HepG2 (cell line): ENCODE measurements at regions not wholly inside any gene's neighbourhood (a gene's known extent, or its start where the extent isn't known, plus 50 kb on each side); places are given as distances from the start of the nearest gene placed in this dataset.

Experiments
- ATAC-seq: fragments of 200-7000 bp; cut with Tn5 transposase; 3 replicates; pipeline ENCODE4 v1.9.1; 2020; ENCODE audit warnings: mild to moderate bottlenecking, moderate library complexity
- BruUV-seq: library from RNA; stranded (reverse); fragments of 400-500 nt; replicated peaks from 2 replicates; lab custom pipeline; 2021; lab: Mats Ljungman, UMichigan
- CTCF ChIA-PET: fragments of 300-600 bp; formaldehyde crosslinking; extraction: SDS; loops from one replicate; lab custom pipeline; 2021; ENCODE audit warnings: low total read pairs, inconsistent platforms, low intra/inter-chr PET ratio; lab: Yijun Ruan, JAX
- POLR2A ChIA-PET: fragments of 350-600 bp; sonication (Branson Sonifier 250); formaldehyde crosslinking; loops from one replicate; lab custom pipeline; 2020; ENCODE audit warnings: antibody characterized with exemption, inconsistent platforms; lab: Yijun Ruan, JAX
- DNase-seq: peaks from one replicate; pipeline ENCODE4 v3.0.0-alpha.2; 2015; ENCODE audit warnings: low spot score
- FAIRE-seq: peaks from 3 replicates; lab custom pipeline; 2011; peaks lifted over from hg19 to GRCh38; lab: Jason Lieb, UNC
- H2AFZ ChIP-seq: one replicate; pipeline ENCODE4 v1.6.1; 2011; ENCODE audit warnings: low read length, inconsistent platforms
- H3K27ac ChIP-seq: fragments of 300-600 bp; 3 replicates; pipeline ENCODE4 v1.8.0; 2011; ENCODE audit warnings: mixed run types, mild to moderate bottlenecking, mixed read lengths, low read length, inconsistent platforms; ENCODE audit not compliant: insufficient read depth; ENCODE audit errors: extremely low read length
- H3K27me3 ChIP-seq, 2 experiments: fragments of 200-600 bp in 1 of 2; 2 replicates in 1 of 2; 3 replicates in 1 of 2; pipeline versions ENCODE4 v1.6.0 to v1.8.0; 2011; ENCODE audit warnings: low read length in 2 of 2, mild to moderate bottlenecking in 2 of 2, moderate library complexity in 2 of 2, inconsistent platforms in 1 of 2; ENCODE audit not compliant: insufficient read depth in 2 of 2, control insufficient read depth in 1 of 2
- H3K36me3 ChIP-seq, 2 experiments: fragments of 200-600 bp in 1 of 2; replicated peaks in 1 of 2; 2 replicates in 1 of 2; 3 replicates in 1 of 2; pipeline versions ENCODE4 v1.5.1 to v1.8.0; 2011; ENCODE audit warnings: low read length in 2 of 2, inconsistent platforms in 1 of 2; ENCODE audit not compliant: insufficient read depth in 2 of 2, control insufficient read depth in 1 of 2
- H3K4me1 ChIP-seq: 2 replicates; pipeline ENCODE4 v1.5.1; 2012; ENCODE audit warnings: low read length, inconsistent platforms; ENCODE audit not compliant: insufficient read depth
- H3K4me2 ChIP-seq: 2 replicates; pipeline ENCODE4 v1.6.0; 2011; ENCODE audit warnings: low read depth, low read length, inconsistent platforms
- H3K4me3 ChIP-seq, 3 experiments: fragments of 200-600 bp in 1 of 3; sonication (generic), shearing (Covaris generic) in 1 of 3; replicated peaks in 1 of 3; 2 replicates each; pipeline ENCODE4 v1.5.1; 2011 to 2016; ENCODE audit warnings: low read length in 3 of 3, inconsistent platforms in 2 of 3, low read depth in 2 of 3, mild to moderate bottlenecking in 2 of 3, control low read depth in 1 of 3, mixed read lengths in 1 of 3; ENCODE audit not compliant: insufficient read depth in 1 of 3
- H3K79me2 ChIP-seq: one replicate; pipeline ENCODE4 v1.6.1; 2011; ENCODE audit warnings: low read length, inconsistent platforms; ENCODE audit not compliant: insufficient read depth
- H3K9ac ChIP-seq: 2 replicates; pipeline ENCODE4 v1.6.0; 2011; ENCODE audit warnings: mild to moderate bottlenecking, low read depth, low read length, inconsistent platforms; ENCODE audit not compliant: insufficient read depth
- H3K9me3 ChIP-seq: 2 replicates; pipeline ENCODE4 v1.5.1; 2012; ENCODE audit warnings: mild to moderate bottlenecking, low read length
- H4K20me1 ChIP-seq: 2 replicates; pipeline ENCODE4 v1.6.0; 2011; ENCODE audit warnings: inconsistent platforms, mild to moderate bottlenecking, low read length, moderate library complexity; ENCODE audit not compliant: insufficient read depth
- DMTF1 ChIP-seq: sonication (generic); formaldehyde crosslinking; IDR thresholded peaks from 2 replicates; pipeline ENCODE4 v1.4.0; 2020; ENCODE audit warnings: mild to moderate bottlenecking, missing genetic modification reagents
- HDAC6 ChIP-seq: fragments of 200-600 bp; sonication (generic); IDR thresholded peaks from 2 replicates; pipeline ENCODE4 v1.7.0; 2017; ENCODE audit warnings: mild to moderate bottlenecking, antibody characterized with exemption, low read length, low read depth
- HNRNPH1 ChIP-seq: fragments of 200-400 bp; formaldehyde crosslinking; optimal IDR thresholded peaks from 2 replicates; pipeline ENCODE3; 2017; ENCODE audit warnings: mild to moderate bottlenecking, low read depth, low read length
- JUN ChIP-seq: sonication (generic); formaldehyde crosslinking; IDR thresholded peaks from 2 replicates; pipeline ENCODE4 v1.4.0; 2020; ENCODE audit warnings: mild to moderate bottlenecking, missing genetic modification reagents
- PHB2 ChIP-seq: fragments of 450-650 bp; IDR thresholded peaks from 2 replicates; pipeline ENCODE4 v1.6.1; 2018; ENCODE audit not compliant: partially characterized antibody
- PHF8 ChIP-seq: sonication (generic); formaldehyde crosslinking; IDR thresholded peaks from 2 replicates; pipeline ENCODE4 v1.5.0; 2020; ENCODE audit warnings: missing genetic modification reagents
- RFX3 ChIP-seq: IDR thresholded peaks from 2 replicates; pipeline ENCODE4 v1.6.1; 2016; ENCODE audit warnings: missing biosample characterization, missing genetic modification reagents
- SMYD3 ChIP-seq: sonication (generic); formaldehyde crosslinking; IDR thresholded peaks from 2 replicates; pipeline ENCODE4 v1.8.1; 2023; ENCODE audit warnings: mild to moderate bottlenecking, missing genetic modification reagents
- ZBTB34 ChIP-seq: sonication (generic); formaldehyde crosslinking; IDR thresholded peaks from 2 replicates; pipeline ENCODE4 v1.8.0; 2022; ENCODE audit warnings: mild to moderate bottlenecking, missing genetic modification reagents
- ZNF232 ChIP-seq: sonication (generic); formaldehyde crosslinking; IDR thresholded peaks from 2 replicates; pipeline ENCODE4 v1.4.0; 2020; ENCODE audit warnings: missing genetic modification reagents, borderline replicate concordance
- ZNF263 ChIP-seq: sonication (generic); formaldehyde crosslinking; IDR thresholded peaks from 2 replicates; pipeline ENCODE4 v1.4.0; 2020; ENCODE audit warnings: missing genetic modification reagents
- WGBS: methylation state at CpG from one replicate; pipeline ENCODE4 v1.1.6; 2017; ENCODE audit warnings: low lambda C conversion rate; 5-methylcytosine and 5-hydroxymethylcytosine counted together
- in situ Hi-C: cut with HindIII; loops from 2 replicates; pipeline ENCODE4 v1.10.0; 2017; ENCODE audit warnings: low pct_unique_long_range_greater_than_20kb; ENCODE audit not compliant: extremely low pct_ligation_motif_present
- intact Hi-C: fragments of 100-400 bp; cut with micrococcal nuclease; formaldehyde crosslinking; loops from one replicate; pipeline ENCODE4 v1.10.0; 2022; ENCODE audit not compliant: unreplicated experiment
- TF ChIP-seq, protein P1 (sequence below): sonication (generic); formaldehyde crosslinking; IDR thresholded peaks from 2 replicates; pipeline ENCODE4 v1.9.0; 2021; ENCODE audit warnings: missing genetic modification reagents, mild to moderate bottlenecking, borderline replicate concordance
- TF ChIP-seq, protein P2 (sequence below): sonication (generic); IDR thresholded peaks from 2 replicates; pipeline ENCODE4 v1.6.1; 2016; ENCODE audit warnings: low read depth, borderline replicate concordance
- TF ChIP-seq, protein P3 (sequence below): sonication (generic); formaldehyde crosslinking; IDR thresholded peaks from 2 replicates; pipeline ENCODE4 v1.5.0; 2020; ENCODE audit warnings: mild to moderate bottlenecking, missing genetic modification reagents

DNA sequence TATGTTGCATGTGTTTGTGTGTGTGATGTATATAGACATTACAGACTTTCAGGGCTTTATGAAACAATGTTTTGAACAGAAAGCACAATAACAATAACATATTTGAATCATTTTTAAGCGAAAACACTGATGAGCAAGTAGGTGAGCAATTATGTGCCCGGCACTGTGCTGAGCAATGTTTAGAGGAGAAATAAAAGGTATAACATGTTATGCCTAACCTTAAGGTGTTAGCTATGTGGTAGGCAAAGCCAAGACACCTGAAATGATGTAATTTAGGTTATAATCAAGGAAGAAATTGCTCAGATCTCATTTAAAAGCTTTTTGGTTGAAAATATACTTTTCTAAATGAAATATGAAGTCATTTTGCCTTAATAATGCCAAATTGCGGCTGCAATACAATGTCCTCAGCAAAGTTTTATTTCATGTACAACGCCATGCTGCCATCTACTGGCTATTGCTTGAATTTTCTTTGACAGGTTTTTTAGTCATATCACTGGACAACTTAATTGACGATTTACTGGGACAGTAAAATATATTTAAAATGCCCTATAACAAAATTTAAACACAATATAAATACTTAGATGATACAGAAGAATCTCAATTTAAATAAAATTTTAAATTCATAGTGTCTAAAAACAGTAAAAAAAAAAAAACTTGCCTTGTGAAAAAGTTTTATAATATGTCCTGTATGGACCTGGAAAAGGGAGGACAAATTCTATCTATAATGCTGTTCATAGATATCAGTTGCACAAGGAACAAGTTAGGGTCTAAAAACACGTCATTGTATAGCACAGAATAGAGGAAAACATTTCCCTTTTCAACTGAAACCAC, 131.1 kb upstream of the CDK1 start (continued):
- no peak for TF ChIP-seq DMTF1 (CRISPR knock-in tag)

- FAIRE-seq (no peak), DNase-seq (no peak), ATAC-seq (no peak)
- 45% methylated on average over 2 of the region's 2 CpGs for WGBS
- Histone ChIP-seq H3K4me1 (no peaks in the 10 kb centered on the region), H4K20me1 (no peaks in the 10 kb centered on the region), H3K27me3 (no peaks in the 10 kb centered on the region), H3K79me2 (no peaks in the 10 kb centered on the region), H3K9me3 (no peaks in the 10 kb centered on the region), H3K9ac (no peak overlapping the region), H3K36me3 (no peaks in the 10 kb centered on the region), H3K4me2 (no peak overlapping the region), H2AFZ (no peak overlapping the region), H3K27ac (no peak overlapping the region), H3K4me3 (no peak overlapping the region)
- no TSS peak for BruUV-seq
- TF ChIP-seq PHB2 (no peak), ZBTB34 (CRISPR knock-in tag) (no peak), SMYD3 (no peak), PHF8 (CRISPR knock-in tag) (no peak), ZNF263 (CRISPR knock-in tag) (no peak), ZNF232 (no peak), HNRNPH1 (no peak), HDAC6 (no peak), RFX3 (no peak), JUN (CRISPR knock-in tag) (no peak)
- TF ChIP-seq, protein P1, sequence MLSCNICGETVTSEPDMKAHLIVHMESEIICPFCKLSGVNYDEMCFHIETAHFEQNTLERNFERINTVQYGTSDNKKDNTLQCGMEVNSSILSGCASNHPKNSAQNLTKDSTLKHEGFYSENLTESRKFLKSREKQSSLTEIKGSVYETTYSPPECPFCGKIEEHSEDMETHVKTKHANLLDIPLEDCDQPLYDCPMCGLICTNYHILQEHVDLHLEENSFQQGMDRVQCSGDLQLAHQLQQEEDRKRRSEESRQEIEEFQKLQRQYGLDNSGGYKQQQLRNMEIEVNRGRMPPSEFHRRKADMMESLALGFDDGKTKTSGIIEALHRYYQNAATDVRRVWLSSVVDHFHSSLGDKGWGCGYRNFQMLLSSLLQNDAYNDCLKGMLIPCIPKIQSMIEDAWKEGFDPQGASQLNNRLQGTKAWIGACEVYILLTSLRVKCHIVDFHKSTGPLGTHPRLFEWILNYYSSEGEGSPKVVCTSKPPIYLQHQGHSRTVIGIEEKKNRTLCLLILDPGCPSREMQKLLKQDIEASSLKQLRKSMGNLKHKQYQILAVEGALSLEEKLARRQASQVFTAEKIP (CRISPR knock-in tag) = no peak
- TF ChIP-seq, protein P2, sequence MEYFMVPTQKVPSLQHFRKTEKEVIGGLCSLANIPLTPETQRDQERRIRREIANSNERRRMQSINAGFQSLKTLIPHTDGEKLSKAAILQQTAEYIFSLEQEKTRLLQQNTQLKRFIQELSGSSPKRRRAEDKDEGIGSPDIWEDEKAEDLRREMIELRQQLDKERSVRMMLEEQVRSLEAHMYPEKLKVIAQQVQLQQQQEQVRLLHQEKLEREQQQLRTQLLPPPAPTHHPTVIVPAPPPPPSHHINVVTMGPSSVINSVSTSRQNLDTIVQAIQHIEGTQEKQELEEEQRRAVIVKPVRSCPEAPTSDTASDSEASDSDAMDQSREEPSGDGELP = no peak
- TF ChIP-seq, protein P3, sequence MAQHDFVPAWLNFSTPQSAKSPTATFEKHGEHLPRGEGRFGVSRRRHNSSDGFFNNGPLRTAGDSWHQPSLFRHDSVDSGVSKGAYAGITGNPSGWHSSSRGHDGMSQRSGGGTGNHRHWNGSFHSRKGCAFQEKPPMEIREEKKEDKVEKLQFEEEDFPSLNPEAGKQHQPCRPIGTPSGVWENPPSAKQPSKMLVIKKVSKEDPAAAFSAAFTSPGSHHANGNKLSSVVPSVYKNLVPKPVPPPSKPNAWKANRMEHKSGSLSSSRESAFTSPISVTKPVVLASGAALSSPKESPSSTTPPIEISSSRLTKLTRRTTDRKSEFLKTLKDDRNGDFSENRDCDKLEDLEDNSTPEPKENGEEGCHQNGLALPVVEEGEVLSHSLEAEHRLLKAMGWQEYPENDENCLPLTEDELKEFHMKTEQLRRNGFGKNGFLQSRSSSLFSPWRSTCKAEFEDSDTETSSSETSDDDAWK = no peak
- in situ Hi-C loops (no loop called here), intact Hi-C loops (loop anchor here (5.0 kb wide), 2 partner anchors 121 to 444 kb away; no protein-coding TSS in a partner anchor)
- ChIA-PET POLR2A (no interaction called here), CTCF (interaction anchor here (2.1 kb wide), 1 partner anchor 97 kb away, joined by 11 read pairs; no protein-coding TSS in a partner anchor)
Measured at GRCh38 chr10:60645980-60646379, 132.3 kb upstream of the CDK1 start.
